ENCODE measurements at regions not wholly inside any gene's neighbourhood (a gene's known extent, or its start where the extent isn't known, plus 50 kb on each side); places are given as distances from the start of the nearest gene placed in this dataset.

- Histone ChIP-seq H3K4me1 (no peaks in the 10 kb centered on the region), H3K4me3 (no peak overlapping the region), H3K9me3 (no peaks in the 10 kb centered on the region), H3K36me3 (no peaks in the 10 kb centered on the region), H3K27ac (no peak overlapping the region), H3K27me3 (ENCODE audit: low read depth) (no peaks in the 10 kb centered on the region)
- ATAC-seq, result no peak
- TF ChIP-seq, protein P1, sequence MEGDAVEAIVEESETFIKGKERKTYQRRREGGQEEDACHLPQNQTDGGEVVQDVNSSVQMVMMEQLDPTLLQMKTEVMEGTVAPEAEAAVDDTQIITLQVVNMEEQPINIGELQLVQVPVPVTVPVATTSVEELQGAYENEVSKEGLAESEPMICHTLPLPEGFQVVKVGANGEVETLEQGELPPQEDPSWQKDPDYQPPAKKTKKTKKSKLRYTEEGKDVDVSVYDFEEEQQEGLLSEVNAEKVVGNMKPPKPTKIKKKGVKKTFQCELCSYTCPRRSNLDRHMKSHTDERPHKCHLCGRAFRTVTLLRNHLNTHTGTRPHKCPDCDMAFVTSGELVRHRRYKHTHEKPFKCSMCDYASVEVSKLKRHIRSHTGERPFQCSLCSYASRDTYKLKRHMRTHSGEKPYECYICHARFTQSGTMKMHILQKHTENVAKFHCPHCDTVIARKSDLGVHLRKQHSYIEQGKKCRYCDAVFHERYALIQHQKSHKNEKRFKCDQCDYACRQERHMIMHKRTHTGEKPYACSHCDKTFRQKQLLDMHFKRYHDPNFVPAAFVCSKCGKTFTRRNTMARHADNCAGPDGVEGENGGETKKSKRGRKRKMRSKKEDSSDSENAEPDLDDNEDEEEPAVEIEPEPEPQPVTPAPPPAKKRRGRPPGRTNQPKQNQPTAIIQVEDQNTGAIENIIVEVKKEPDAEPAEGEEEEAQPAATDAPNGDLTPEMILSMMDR (IDR thresholded peaks at IDR 0.05), result no peak
- no peak for DNase-seq
- intact Hi-C loops (cut with DNase I), result no loop called here
Measured at GRCh38 chr15:36370731-36371112, 208.7 kb upstream of the CDIN1 start.

GRCh38 chr15:36371509-36371908 lies 207.9 kb upstream of the CDIN1 start:
- ATAC-seq, result no peak
- H3K27ac ChIP-seq, result no peak overlapping the region
- H3K36me3 ChIP-seq, result no peaks in the 10 kb centered on the region
- intact Hi-C loops (cut with DNase I), result no loop called here
- H3K4me3 ChIP-seq, result no peak overlapping the region
- TF ChIP-seq, protein P1 (IDR thresholded peaks at IDR 0.05), result no peak
- H3K4me1 ChIP-seq, result no peaks in the 10 kb centered on the region
- no peak for DNase-seq
- no peaks in the 10 kb centered on the region for H3K9me3 ChIP-seq
- H3K27me3 ChIP-seq (ENCODE audit: low read depth), result no peaks in the 10 kb centered on the region

DNA sequence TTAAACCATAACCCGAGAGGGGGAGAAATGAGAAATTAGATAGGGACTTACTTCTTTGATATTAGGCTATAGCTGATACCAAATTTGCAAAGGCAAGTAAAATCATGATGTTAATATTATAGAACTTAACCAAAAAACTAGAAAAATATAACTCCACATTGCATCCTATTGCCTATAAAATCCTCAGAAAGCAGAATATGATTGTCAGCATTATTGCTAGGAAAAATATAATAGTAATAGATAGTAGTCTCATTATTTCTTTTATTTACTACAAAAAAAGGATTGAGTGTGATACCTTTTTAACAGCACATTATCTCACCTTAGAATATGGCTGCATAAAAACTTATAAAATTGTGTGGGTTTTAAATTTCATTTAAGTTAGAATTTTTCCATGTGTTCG lies 206.5 kb upstream of the CDIN1 start:
- no peak for ATAC-seq
- Histone ChIP-seq H3K4me3 (no peak overlapping the region), H3K9me3 (no peaks in the 10 kb centered on the region), H3K4me1 (no peaks in the 10 kb centered on the region), H3K36me3 (no peaks in the 10 kb centered on the region), H3K27ac (no peak overlapping the region), H3K27me3 (ENCODE audit: low read depth) (no peaks in the 10 kb centered on the region)
- DNase-seq, result no peak
- TF ChIP-seq, protein P1 (IDR thresholded peaks at IDR 0.05), result no peak
- intact Hi-C loops (cut with DNase I), result no loop called here

- Histone ChIP-seq H3K9me3 (no peaks in the 10 kb centered on the region), H3K4me1 (no peaks in the 10 kb centered on the region), H3K27me3 (ENCODE audit: low read depth) (no peaks in the 10 kb centered on the region), H3K27ac (no peak overlapping the region), H3K4me3 (no peak overlapping the region), H3K36me3 (no peaks in the 10 kb centered on the region)
- intact Hi-C loops (cut with DNase I), result no loop called here
- TF ChIP-seq, protein P1 (IDR thresholded peaks at IDR 0.05), result no peak
- ATAC-seq (no peak), DNase-seq (no peak)
Measured at GRCh38 chr15:36373550-36373949, 205.9 kb upstream of the CDIN1 start.

GRCh38 chr15:36389107-36389506 lies 190.3 kb upstream of the CDIN1 start:
- H3K4me1 ChIP-seq, result no peaks in the 10 kb centered on the region
- intact Hi-C loops (cut with DNase I), result no loop called here
- no peaks in the 10 kb centered on the region for H3K27me3 ChIP-seq (ENCODE audit: low read depth)
- H3K27ac ChIP-seq, result no peak overlapping the region
- no peaks in the 10 kb centered on the region for H3K36me3 ChIP-seq
- TF ChIP-seq, protein P1 (IDR thresholded peaks at IDR 0.05), result no peak
- no peak for ATAC-seq
- H3K4me3 ChIP-seq, result no peak overlapping the region
- no peak for DNase-seq
- H3K9me3 ChIP-seq, result no peaks in the 10 kb centered on the region

- intact Hi-C loops (cut with DNase I), result no loop called here
- TF ChIP-seq, protein P1 (IDR thresholded peaks at IDR 0.05), result no peak
- Histone ChIP-seq H3K4me3 (no peak overlapping the region), H3K36me3 (no peaks in the 10 kb centered on the region), H3K27ac (no peak overlapping the region), H3K4me1 (no peaks in the 10 kb centered on the region), H3K9me3 (no peaks in the 10 kb centered on the region), H3K27me3 (ENCODE audit: low read depth) (no peaks in the 10 kb centered on the region)
- ATAC-seq (no peak), DNase-seq (no peak)
Measured at GRCh38 chr15:36390491-36390890, 188.9 kb upstream of the CDIN1 start.
